HCT116 (cell line): ENCODE measurements at regions not wholly inside any gene's neighbourhood (a gene's known extent, or its start where the extent isn't known, plus 50 kb on each side); places are given as distances from the start of the nearest gene placed in this dataset.

Experiments
- ELF1 ChIP-seq: IDR thresholded peaks from 2 replicates; pipeline ENCODE4 v1.6.1; 2012; ENCODE audit warnings: low read depth, borderline replicate concordance
- EZH2 ChIP-seq: fragments of 200-600 bp; sonication (generic); IDR thresholded peaks from 2 replicates; pipeline ENCODE4 v1.6.1; 2017; ENCODE audit warnings: antibody characterized with exemption, mixed run types
- MAX ChIP-seq: IDR thresholded peaks from 2 replicates; pipeline ENCODE4 v1.6.1; 2012
- POLR2AphosphoS5 ChIP-seq: IDR thresholded peaks from 2 replicates; pipeline ENCODE4 v1.6.1; 2011; ENCODE audit warnings: mild to moderate bottlenecking, low read depth, low read length, moderate library complexity
- REST ChIP-seq: IDR thresholded peaks from 2 replicates; pipeline ENCODE4 v1.6.1; 2012; ENCODE audit warnings: low read depth
- SP1 ChIP-seq: IDR thresholded peaks from 2 replicates; pipeline ENCODE4 v1.6.1; 2012; ENCODE audit warnings: low read depth
- TCF7L2 ChIP-seq: IDR thresholded peaks from 2 replicates; pipeline ENCODE4 v1.7.0; 2011; ENCODE audit warnings: borderline replicate concordance, inconsistent platforms; ENCODE audit not compliant: insufficient read depth, insufficient read length; ENCODE audit errors: extremely low read depth
- YY1 ChIP-seq: IDR thresholded peaks from 2 replicates; pipeline ENCODE4 v1.6.1; 2011; ENCODE audit warnings: low read length, low read depth, moderate library complexity, mild to moderate bottlenecking; ENCODE audit not compliant: insufficient replicate concordance; ENCODE audit errors: extremely low read depth
- ZBTB33 ChIP-seq: IDR thresholded peaks from 2 replicates; pipeline ENCODE4 v1.6.1; 2011; ENCODE audit warnings: mild to moderate bottlenecking, low read length, moderate library complexity; ENCODE audit not compliant: insufficient replicate concordance; ENCODE audit errors: extremely low read depth
- TF ChIP-seq, protein P1 (sequence below), 3 experiments: fragments of 200-600 bp in 1 of 3; sonication (generic) in 1 of 3; IDR thresholded peaks in 2 of 3; conservative IDR thresholded peaks in 1 of 3; 2 replicates each; pipeline ENCODE4 v1.5.1; 2012 to 2017; ENCODE audit warnings: low read depth in 2 of 3, low read length in 2 of 3, antibody characterized with exemption in 1 of 3, borderline replicate concordance in 1 of 3, control low read depth in 1 of 3, mild to moderate bottlenecking in 1 of 3, mixed read lengths in 1 of 3, mixed run types in 1 of 3, moderate library complexity in 1 of 3; ENCODE audit not compliant: insufficient read depth in 1 of 3

- TF ChIP-seq EZH2, result no peak
- no peak for TF ChIP-seq REST
- no peak for TF ChIP-seq ZBTB33
- TF ChIP-seq, protein P1, sequence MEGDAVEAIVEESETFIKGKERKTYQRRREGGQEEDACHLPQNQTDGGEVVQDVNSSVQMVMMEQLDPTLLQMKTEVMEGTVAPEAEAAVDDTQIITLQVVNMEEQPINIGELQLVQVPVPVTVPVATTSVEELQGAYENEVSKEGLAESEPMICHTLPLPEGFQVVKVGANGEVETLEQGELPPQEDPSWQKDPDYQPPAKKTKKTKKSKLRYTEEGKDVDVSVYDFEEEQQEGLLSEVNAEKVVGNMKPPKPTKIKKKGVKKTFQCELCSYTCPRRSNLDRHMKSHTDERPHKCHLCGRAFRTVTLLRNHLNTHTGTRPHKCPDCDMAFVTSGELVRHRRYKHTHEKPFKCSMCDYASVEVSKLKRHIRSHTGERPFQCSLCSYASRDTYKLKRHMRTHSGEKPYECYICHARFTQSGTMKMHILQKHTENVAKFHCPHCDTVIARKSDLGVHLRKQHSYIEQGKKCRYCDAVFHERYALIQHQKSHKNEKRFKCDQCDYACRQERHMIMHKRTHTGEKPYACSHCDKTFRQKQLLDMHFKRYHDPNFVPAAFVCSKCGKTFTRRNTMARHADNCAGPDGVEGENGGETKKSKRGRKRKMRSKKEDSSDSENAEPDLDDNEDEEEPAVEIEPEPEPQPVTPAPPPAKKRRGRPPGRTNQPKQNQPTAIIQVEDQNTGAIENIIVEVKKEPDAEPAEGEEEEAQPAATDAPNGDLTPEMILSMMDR (IDR thresholded peaks at IDR 0.05 in 2 of 3, conservative IDR thresholded peaks at IDR 0.05 in 1 of 3; ENCODE audit: borderline replicate concordance in 1 of 3, insufficient read depth in 1 of 3, low read depth in 2 of 3, low read length in 2 of 3), result no peak
- no peak for TF ChIP-seq POLR2AphosphoS5
- no peak for TF ChIP-seq TCF7L2
- TF ChIP-seq YY1, result no peak
- TF ChIP-seq MAX, result no peak
- TF ChIP-seq ELF1, result no peak
- no peak for TF ChIP-seq SP1
Measured at GRCh38 chr3:26406636-26407035, 215.9 kb upstream of the LRRC3B start.
